ENCODE measurements at regions not wholly inside any gene's neighbourhood (a gene's known extent, or its start where the extent isn't known, plus 50 kb on each side); places are given as distances from the start of the nearest gene placed in this dataset.

- DNase-seq (ENCODE audit: low spot score) = no peak
These were observed 55.8 kb downstream of the IGF2 start for GRCh38 chr11:2083411-2083810.

GRCh38 chr11:2077061-2077802 lies 62.0 kb downstream of the IGF2 start:
- DNase-seq (ENCODE audit: low spot score) = peak; percentile 36

- DNase-seq (ENCODE audit: low spot score) = no peak
These were observed 62.7 kb downstream of the IGF2 start for GRCh38 chr11:2076441-2076840.

- DNase-seq (ENCODE audit: low spot score) = no peak
These were observed 64.8 kb downstream of the IGF2 start for GRCh38 chr11:2074266-2074825.

- no peak for DNase-seq (ENCODE audit: low spot score)
These were observed 66.5 kb downstream of the IGF2 start for GRCh38 chr11:2072551-2073261.

- DNase-seq (ENCODE audit: low spot score) = no peak
These were observed 67.3 kb downstream of the IGF2 start for GRCh38 chr11:2071748-2072385.

All from CD4-positive, alpha-beta T cell treated with Interleukin-6 at 100 ng/mL for 8 hours (primary cell).